ENCODE measurements at regions not wholly inside any gene's neighbourhood (a gene's known extent, or its start where the extent isn't known, plus 50 kb on each side); places are given as distances from the start of the nearest gene placed in this dataset.

GRCh38 chr12:78414071-78414470 is 450.5 kb upstream of the SYT1 start:
- no peak for FAIRE-seq

GRCh38 chr12:78418919-78419318 is 445.7 kb upstream of the SYT1 start:
- DNase-seq (ENCODE audit: low read depth in 1 of 2, low spot score in 1 of 2) (no peak), ATAC-seq (no peak), FAIRE-seq (no peak)
- Histone ChIP-seq H3K4me1 (no peaks in the 10 kb centered on the region), H3K9me3 (no peaks in the 10 kb centered on the region), H3K4me2 (no peak overlapping the region), H3K4me3 (no peak overlapping the region), H3K27ac (no peak overlapping the region)
- CTCF ChIA-PET = no interaction called here
- 76% methylated on average over 2 of the region's 2 CpGs for WGBS (ENCODE audit: missing lambda C conversion rate)
- POLR2A ChIA-PET = no interaction called here
- TF ChIP-seq RARB (CRISPR knock-in tag; IDR thresholded peaks at IDR 0.05) = no peak
- no peak for TF ChIP-seq NPAS2 (CRISPR knock-in tag; IDR thresholded peaks at IDR 0.05; ENCODE audit: borderline replicate concordance)
- no peak for TF ChIP-seq RNF2 (IDR thresholded peaks at IDR 0.05; ENCODE audit: borderline replicate concordance, low read depth)
- no peak for TF ChIP-seq MAFK (IDR thresholded peaks at IDR 0.05; ENCODE audit: partially characterized antibody)
- TF ChIP-seq HMGXB4 (CRISPR knock-in tag; IDR thresholded peaks at IDR 0.05; ENCODE audit: borderline replicate concordance) = no peak
- TF ChIP-seq PBX3 (IDR thresholded peaks at IDR 0.05) = no peak
- TF ChIP-seq RFX5 (IDR thresholded peaks at IDR 0.05) = no peak
- no peak for TF ChIP-seq POLR2A (IDR thresholded peaks at IDR 0.05; ENCODE audit: low read length)

More at GRCh38 chr12:78414071-78414470, 450.5 kb upstream of the SYT1 start:
- no peak for DNase-seq (ENCODE audit: low read depth in 1 of 2, low spot score in 1 of 2)
- H3K4me3 ChIP-seq = no peak overlapping the region
- no peaks in the 10 kb centered on the region for H3K9me3 ChIP-seq
- no peak overlapping the region for H3K4me2 ChIP-seq
- 91% methylated on average over 1 of the region's 1 CpG for WGBS (ENCODE audit: missing lambda C conversion rate)
- CTCF ChIA-PET = interaction anchor here (1.1 to 1.5 kb wide), 2 partner anchors 10 to 18 kb away, joined by 3 to 4 read pairs; no protein-coding TSS in a partner anchor
- H3K4me1 ChIP-seq = no peaks in the 10 kb centered on the region
- TF ChIP-seq CHD4 (IDR thresholded peaks at IDR 0.05; ENCODE audit: borderline replicate concordance) (no peak), TFCP2L1 (CRISPR knock-in tag; IDR thresholded peaks at IDR 0.05) (no peak), HMGXB4 (CRISPR knock-in tag; IDR thresholded peaks at IDR 0.05; ENCODE audit: borderline replicate concordance) (no peak), HDAC2 (IDR thresholded peaks at IDR 0.05) (no peak), CEBPB (IDR thresholded peaks at IDR 0.05) (no peak), CBX2 (IDR thresholded peaks at IDR 0.05; ENCODE audit: borderline replicate concordance, low read depth) (no peak), RCOR1 (IDR thresholded peaks at IDR 0.05; ENCODE audit: low read depth, low read length) (no peak), MAFK (IDR thresholded peaks at IDR 0.05; ENCODE audit: partially characterized antibody) (no peak)
- POLR2A ChIA-PET = no interaction called here
- ATAC-seq = no peak
- no peak overlapping the region for H3K27ac ChIP-seq

GRCh38 chr12:78419513-78419912 is 445.1 kb upstream of the SYT1 start:
- POLR2A ChIA-PET = no interaction called here
- whole genome bisulfite sequencing (ENCODE audit: missing lambda C conversion rate) = 93% methylated on average over 3 of the region's 3 CpGs
- CTCF ChIA-PET = no interaction called here
- Histone ChIP-seq H3K4me2 (no peak overlapping the region), H3K4me1 (no peaks in the 10 kb centered on the region), H3K4me3 (no peak overlapping the region), H3K9me3 (no peaks in the 10 kb centered on the region), H3K27ac (no peak overlapping the region)
- FAIRE-seq (no peak), ATAC-seq (no peak), DNase-seq (ENCODE audit: low read depth in 1 of 2, low spot score in 1 of 2) (no peak)
- TF ChIP-seq EHF (CRISPR knock-in tag; IDR thresholded peaks at IDR 0.05) (no peak), POLR2A (IDR thresholded peaks at IDR 0.05; ENCODE audit: low read length) (no peak), POLR2AphosphoS2 (conservative IDR thresholded peaks at IDR 0.05; ENCODE audit: low read length) (no peak), JUNB (IDR thresholded peaks at IDR 0.05) (no peak), KDM5A (IDR thresholded peaks at IDR 0.05) (no peak), BHLHE40 (IDR thresholded peaks at IDR 0.05; ENCODE audit: low read depth, low read length) (no peak), GATA3 (IDR thresholded peaks at IDR 0.05; ENCODE audit: borderline replicate concordance) (no peak), RFX5 (IDR thresholded peaks at IDR 0.05) (no peak), HOXB5 (CRISPR knock-in tag; IDR thresholded peaks at IDR 0.05) (no peak)
